Ishikawa (cell line): ENCODE measurements at regions not wholly inside any gene's neighbourhood (a gene's known extent, or its start where the extent isn't known, plus 50 kb on each side); places are given as distances from the start of the nearest gene placed in this dataset.

ENCODE experiments used
- CEBPB ChIP-seq: IDR thresholded peaks from 2 replicates; pipeline ENCODE4 v1.6.1; 2012
- CREB1 ChIP-seq: IDR thresholded peaks from 2 replicates; pipeline ENCODE4 v1.6.1; 2012; ENCODE audit warnings: low read depth
- EGR1 ChIP-seq: IDR thresholded peaks from 2 replicates; pipeline ENCODE4 v1.6.1; 2012
- EP300 ChIP-seq: IDR thresholded peaks from 2 replicates; pipeline ENCODE4 v1.6.1; 2012; ENCODE audit warnings: borderline replicate concordance
- FOXM1 ChIP-seq: IDR thresholded peaks from 2 replicates; pipeline ENCODE4 v1.6.1; 2012; ENCODE audit warnings: low read depth, borderline replicate concordance
- NFIC ChIP-seq: IDR thresholded peaks from 2 replicates; pipeline ENCODE4 v1.6.1; 2012
- RAD21 ChIP-seq: IDR thresholded peaks from 2 replicates; pipeline ENCODE4 v1.6.1; 2012; ENCODE audit warnings: low read depth
- TAF1 ChIP-seq: IDR thresholded peaks from 2 replicates; pipeline ENCODE4 v1.6.1; 2012; ENCODE audit warnings: low read depth, mild to moderate bottlenecking
- TCF12 ChIP-seq: IDR thresholded peaks from 2 replicates; pipeline ENCODE4 v1.6.1; 2012; ENCODE audit warnings: low read depth
- TEAD4 ChIP-seq: IDR thresholded peaks from 2 replicates; pipeline ENCODE4 v1.6.1; 2012
- USF1 ChIP-seq: IDR thresholded peaks from 2 replicates; pipeline ENCODE4 v1.6.1; 2012
- YY1 ChIP-seq: IDR thresholded peaks from 2 replicates; pipeline ENCODE4 v1.6.1; 2012; ENCODE audit warnings: low read depth
- TF ChIP-seq, protein P1 (sequence below): IDR thresholded peaks from 2 replicates; pipeline ENCODE4 v1.6.1; 2012
- TF ChIP-seq, protein P2 (sequence below): IDR thresholded peaks from 2 replicates; pipeline ENCODE4 v1.6.1; 2012; ENCODE audit warnings: low read depth, mild to moderate bottlenecking

DNA sequence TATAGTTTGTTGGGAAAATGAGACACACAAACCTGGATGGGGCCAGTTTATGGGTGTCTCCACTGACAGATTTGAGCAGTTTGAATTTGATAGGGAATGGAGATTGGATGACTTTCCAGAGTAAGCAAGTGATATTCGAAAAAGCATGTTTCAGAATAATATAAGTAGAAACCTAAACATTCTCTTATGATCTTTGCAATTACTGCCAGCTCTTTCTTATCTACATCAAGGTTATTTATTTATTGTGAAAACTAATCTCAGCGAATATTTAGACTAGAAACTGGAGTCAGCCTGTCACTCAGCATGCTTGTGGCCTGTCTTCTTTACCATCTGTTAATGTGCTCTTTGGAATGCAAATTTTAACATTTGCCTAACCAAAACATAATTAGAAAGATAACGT is 57.8 kb upstream of the SPPL2A start:
- TF ChIP-seq CREB1: no peak
- TF ChIP-seq, protein P1, sequence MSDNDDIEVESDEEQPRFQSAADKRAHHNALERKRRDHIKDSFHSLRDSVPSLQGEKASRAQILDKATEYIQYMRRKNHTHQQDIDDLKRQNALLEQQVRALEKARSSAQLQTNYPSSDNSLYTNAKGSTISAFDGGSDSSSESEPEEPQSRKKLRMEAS: no peak
- TF ChIP-seq EP300: no peak
- no peak for TF ChIP-seq YY1
- TF ChIP-seq CEBPB: no peak
- no peak for TF ChIP-seq TCF12
- no peak for TF ChIP-seq RAD21
- TF ChIP-seq TEAD4: no peak
- no peak for TF ChIP-seq EGR1
- TF ChIP-seq, protein P2, sequence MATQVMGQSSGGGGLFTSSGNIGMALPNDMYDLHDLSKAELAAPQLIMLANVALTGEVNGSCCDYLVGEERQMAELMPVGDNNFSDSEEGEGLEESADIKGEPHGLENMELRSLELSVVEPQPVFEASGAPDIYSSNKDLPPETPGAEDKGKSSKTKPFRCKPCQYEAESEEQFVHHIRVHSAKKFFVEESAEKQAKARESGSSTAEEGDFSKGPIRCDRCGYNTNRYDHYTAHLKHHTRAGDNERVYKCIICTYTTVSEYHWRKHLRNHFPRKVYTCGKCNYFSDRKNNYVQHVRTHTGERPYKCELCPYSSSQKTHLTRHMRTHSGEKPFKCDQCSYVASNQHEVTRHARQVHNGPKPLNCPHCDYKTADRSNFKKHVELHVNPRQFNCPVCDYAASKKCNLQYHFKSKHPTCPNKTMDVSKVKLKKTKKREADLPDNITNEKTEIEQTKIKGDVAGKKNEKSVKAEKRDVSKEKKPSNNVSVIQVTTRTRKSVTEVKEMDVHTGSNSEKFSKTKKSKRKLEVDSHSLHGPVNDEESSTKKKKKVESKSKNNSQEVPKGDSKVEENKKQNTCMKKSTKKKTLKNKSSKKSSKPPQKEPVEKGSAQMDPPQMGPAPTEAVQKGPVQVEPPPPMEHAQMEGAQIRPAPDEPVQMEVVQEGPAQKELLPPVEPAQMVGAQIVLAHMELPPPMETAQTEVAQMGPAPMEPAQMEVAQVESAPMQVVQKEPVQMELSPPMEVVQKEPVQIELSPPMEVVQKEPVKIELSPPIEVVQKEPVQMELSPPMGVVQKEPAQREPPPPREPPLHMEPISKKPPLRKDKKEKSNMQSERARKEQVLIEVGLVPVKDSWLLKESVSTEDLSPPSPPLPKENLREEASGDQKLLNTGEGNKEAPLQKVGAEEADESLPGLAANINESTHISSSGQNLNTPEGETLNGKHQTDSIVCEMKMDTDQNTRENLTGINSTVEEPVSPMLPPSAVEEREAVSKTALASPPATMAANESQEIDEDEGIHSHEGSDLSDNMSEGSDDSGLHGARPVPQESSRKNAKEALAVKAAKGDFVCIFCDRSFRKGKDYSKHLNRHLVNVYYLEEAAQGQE: no peak
- no peak for TF ChIP-seq NFIC
- no peak for TF ChIP-seq FOXM1
- no peak for TF ChIP-seq USF1
- no peak for TF ChIP-seq TAF1
